Hepatocyte (in vitro differentiated cells): ENCODE measurements at regions not wholly inside any gene's neighbourhood (a gene's known extent, or its start where the extent isn't known, plus 50 kb on each side); places are given as distances from the start of the nearest gene placed in this dataset.

Experiments
- DNase-seq: peaks from one replicate; pipeline ENCODE4 v3.0.0-alpha.2; 2016; ENCODE audit warnings: low spot score
- H2AFZ ChIP-seq: fragments of 200-600 bp; sonication (generic); 2 replicates; pipeline ENCODE4 v1.6.0; 2016; ENCODE audit warnings: antibody characterized with exemption, mild to moderate bottlenecking
- H3K27ac ChIP-seq: fragments of 200-600 bp; sonication (generic); 2 replicates; pipeline ENCODE4 v1.5.1; 2016; ENCODE audit warnings: mild to moderate bottlenecking
- H3K27me3 ChIP-seq: fragments of 200-600 bp; sonication (generic); 2 replicates; pipeline ENCODE4 v1.6.1; 2016
- H3K36me3 ChIP-seq: fragments of 200-600 bp; sonication (generic); replicated peaks from 2 replicates; pipeline ENCODE4 v1.5.1; 2016; ENCODE audit warnings: low read depth; ENCODE audit not compliant: insufficient read depth
- H3K4me1 ChIP-seq: fragments of 200-600 bp; sonication (generic); 2 replicates; pipeline ENCODE4 v1.5.1; 2016; ENCODE audit warnings: mild to moderate bottlenecking, moderate library complexity; ENCODE audit not compliant: insufficient read depth
- H3K4me2 ChIP-seq: fragments of 200-600 bp; sonication (generic); 2 replicates; pipeline ENCODE4 v1.6.0; 2016
- H3K4me3 ChIP-seq: fragments of 200-600 bp; sonication (generic); 2 replicates; pipeline ENCODE4 v1.5.1; 2016; ENCODE audit warnings: mild to moderate bottlenecking
- H3K79me2 ChIP-seq: fragments of 200-600 bp; sonication (generic); 2 replicates; pipeline ENCODE4 v1.6.0; 2017; ENCODE audit warnings: mild to moderate bottlenecking
- H3K9me2 ChIP-seq: fragments of 200-600 bp; sonication (generic); replicated peaks from 2 replicates; pipeline ENCODE4 v1.6.0; 2017; ENCODE audit warnings: mild to moderate bottlenecking; ENCODE audit not compliant: insufficient read depth
- H3K9me3 ChIP-seq: fragments of 200-600 bp; sonication (generic); 2 replicates; pipeline ENCODE4 v1.5.1; 2016; ENCODE audit warnings: low read depth, mild to moderate bottlenecking
- H4K20me1 ChIP-seq: fragments of 200-600 bp; sonication (generic); 2 replicates; pipeline ENCODE4 v1.6.0; 2016; ENCODE audit warnings: mild to moderate bottlenecking; ENCODE audit not compliant: insufficient read depth, poor library complexity, severe bottlenecking
- EZH2 ChIP-seq: fragments of 200-600 bp; sonication (generic); IDR thresholded peaks from 2 replicates; pipeline ENCODE4 v1.6.1; 2016; ENCODE audit warnings: antibody characterized with exemption, mild to moderate bottlenecking, borderline replicate concordance
- EZH2phosphoT487 ChIP-seq: fragments of 200-600 bp; sonication (generic); IDR thresholded peaks from one replicate; pipeline ENCODE4 v1.6.1; 2018; ENCODE audit warnings: antibody characterized with exemption, mild to moderate bottlenecking, low read depth, moderate library complexity; ENCODE audit not compliant: unreplicated experiment, severe bottlenecking
- WGBS: methylation state at CpG from one replicate; pipeline ENCODE4 v1.1.6; 2016; ENCODE audit warnings: low lambda C conversion rate; ENCODE audit errors: missing lambda C conversion rate; 5-methylcytosine and 5-hydroxymethylcytosine counted together
- TF ChIP-seq, protein P1 (sequence below): fragments of 200-600 bp; sonication (generic); IDR thresholded peaks from 2 replicates; pipeline ENCODE4 v1.5.1; 2016; ENCODE audit warnings: antibody characterized with exemption, mild to moderate bottlenecking; ENCODE audit not compliant: poor library complexity

DNA sequence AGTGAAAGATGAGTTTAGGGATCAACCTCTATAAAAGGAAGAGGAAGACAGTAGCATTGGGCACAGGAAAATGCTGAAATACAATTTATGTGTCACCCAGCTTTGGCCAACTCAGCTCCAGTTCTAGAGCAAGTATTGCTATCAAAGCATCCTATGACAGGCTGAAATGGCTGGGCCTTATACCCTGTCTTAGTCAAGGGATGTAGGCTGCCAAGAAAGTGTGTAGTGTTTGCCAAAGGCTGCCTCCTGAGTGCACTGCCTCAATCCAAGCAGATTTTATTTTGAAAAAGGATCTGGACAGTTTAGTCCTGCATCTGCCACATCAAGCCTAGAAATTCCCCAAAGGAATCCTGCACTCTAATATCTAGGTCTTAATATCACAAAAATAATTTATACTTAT, 359.9 kb upstream of the ZC3H15 start:
- Histone ChIP-seq H3K9me3 (no peaks in the 10 kb centered on the region), H3K9me2 (no peaks in the 10 kb centered on the region), H2AFZ (no peak overlapping the region), H3K4me3 (no peak overlapping the region), H3K36me3 (no peaks in the 10 kb centered on the region), H3K4me1 (no peaks in the 10 kb centered on the region), H3K27me3 (no peaks in the 10 kb centered on the region), H3K4me2 (no peak overlapping the region), H3K27ac (no peak overlapping the region), H3K79me2 (no peaks in the 10 kb centered on the region), H4K20me1 (no peaks in the 10 kb centered on the region)
- DNase-seq, result peak; percentile 10
- TF ChIP-seq EZH2, result no peak
- TF ChIP-seq EZH2phosphoT487, result no peak
- TF ChIP-seq, protein P1, sequence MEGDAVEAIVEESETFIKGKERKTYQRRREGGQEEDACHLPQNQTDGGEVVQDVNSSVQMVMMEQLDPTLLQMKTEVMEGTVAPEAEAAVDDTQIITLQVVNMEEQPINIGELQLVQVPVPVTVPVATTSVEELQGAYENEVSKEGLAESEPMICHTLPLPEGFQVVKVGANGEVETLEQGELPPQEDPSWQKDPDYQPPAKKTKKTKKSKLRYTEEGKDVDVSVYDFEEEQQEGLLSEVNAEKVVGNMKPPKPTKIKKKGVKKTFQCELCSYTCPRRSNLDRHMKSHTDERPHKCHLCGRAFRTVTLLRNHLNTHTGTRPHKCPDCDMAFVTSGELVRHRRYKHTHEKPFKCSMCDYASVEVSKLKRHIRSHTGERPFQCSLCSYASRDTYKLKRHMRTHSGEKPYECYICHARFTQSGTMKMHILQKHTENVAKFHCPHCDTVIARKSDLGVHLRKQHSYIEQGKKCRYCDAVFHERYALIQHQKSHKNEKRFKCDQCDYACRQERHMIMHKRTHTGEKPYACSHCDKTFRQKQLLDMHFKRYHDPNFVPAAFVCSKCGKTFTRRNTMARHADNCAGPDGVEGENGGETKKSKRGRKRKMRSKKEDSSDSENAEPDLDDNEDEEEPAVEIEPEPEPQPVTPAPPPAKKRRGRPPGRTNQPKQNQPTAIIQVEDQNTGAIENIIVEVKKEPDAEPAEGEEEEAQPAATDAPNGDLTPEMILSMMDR, result no peak

DNA sequence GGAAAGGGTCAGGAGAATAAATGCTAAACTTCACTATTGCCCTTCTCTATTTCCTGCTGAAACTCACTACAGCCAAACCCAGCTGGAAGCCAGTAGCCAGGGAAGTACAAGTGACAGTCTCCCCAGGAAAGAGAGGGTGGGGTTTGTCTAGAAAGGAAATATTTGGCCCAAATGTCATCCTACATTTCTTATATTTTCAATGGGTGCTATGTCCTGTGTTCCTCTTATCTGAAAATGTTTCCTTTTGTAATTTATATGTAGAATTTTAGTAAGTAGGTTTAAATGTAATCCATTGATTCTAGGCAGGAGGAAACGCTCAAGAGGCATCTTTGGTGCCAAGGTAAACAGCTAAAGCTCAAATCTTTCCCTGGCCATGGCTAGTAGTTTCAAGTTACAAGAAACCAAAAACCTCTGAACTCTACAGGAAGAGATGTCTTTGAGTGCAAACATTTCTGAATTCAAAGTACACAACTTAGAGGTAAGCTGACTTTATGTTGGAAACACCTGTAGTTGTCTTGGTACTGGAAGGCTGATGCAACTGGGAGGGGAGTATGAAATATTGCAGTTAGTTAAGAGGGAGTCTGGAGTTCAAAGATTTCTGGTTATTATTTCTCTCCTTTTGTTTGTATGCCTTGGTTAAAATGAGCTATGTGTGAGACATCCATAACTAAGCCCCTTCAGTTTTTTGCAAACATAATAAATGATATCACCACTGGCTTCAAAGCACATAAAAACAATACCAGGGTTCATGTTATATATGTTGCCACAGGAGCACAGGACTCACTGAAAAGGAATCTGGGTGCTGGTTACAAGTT, 356.1 kb upstream of the ZC3H15 start:
- H3K4me3 ChIP-seq, result no peak overlapping the region
- DNase-seq, result no peak
- H3K4me2 ChIP-seq, result no peak overlapping the region
- H3K27ac ChIP-seq, result no peak overlapping the region
- TF ChIP-seq, protein P1, result no peak
- TF ChIP-seq EZH2phosphoT487, result no peak
- no peak for TF ChIP-seq EZH2
- H4K20me1 ChIP-seq, result no peaks in the 10 kb centered on the region
- H3K4me1 ChIP-seq, result no peaks in the 10 kb centered on the region
- no peaks in the 10 kb centered on the region for H3K79me2 ChIP-seq
- no peaks in the 10 kb centered on the region for H3K36me3 ChIP-seq
- H3K9me3 ChIP-seq, result no peaks in the 10 kb centered on the region
- 36% methylated on average over 1 of the region's 1 CpG for WGBS
- no peak overlapping the region for H2AFZ ChIP-seq
- H3K27me3 ChIP-seq, result no peaks in the 10 kb centered on the region
- H3K9me2 ChIP-seq, result no peaks in the 10 kb centered on the region

- H3K79me2 ChIP-seq, result no peaks in the 10 kb centered on the region
- H3K27me3 ChIP-seq, result no peaks in the 10 kb centered on the region
- TF ChIP-seq, protein P1, result no peak
- TF ChIP-seq EZH2phosphoT487, result no peak
- no peak for TF ChIP-seq EZH2
- 75% methylated on average over 3 of the region's 3 CpGs for WGBS
- H3K9me2 ChIP-seq, result no peaks in the 10 kb centered on the region
- DNase-seq, result no peak
- no peaks in the 10 kb centered on the region for H4K20me1 ChIP-seq
- no peak overlapping the region for H3K4me3 ChIP-seq
- H3K4me2 ChIP-seq, result no peak overlapping the region
- H3K4me1 ChIP-seq, result no peaks in the 10 kb centered on the region
- no peak overlapping the region for H3K27ac ChIP-seq
- no peaks in the 10 kb centered on the region for H3K36me3 ChIP-seq
- no peaks in the 10 kb centered on the region for H3K9me3 ChIP-seq
- H2AFZ ChIP-seq, result no peak overlapping the region
Observed at GRCh38 chr2:186130748-186131641, 355.1 kb upstream of the ZC3H15 start.
